ENCODE measurements at regions not wholly inside any gene's neighbourhood (a gene's known extent, or its start where the extent isn't known, plus 50 kb on each side); places are given as distances from the start of the nearest gene placed in this dataset.

GRCh38 chr3:88334187-88334868, 184.6 kb downstream of the C3orf38 start:
- no peaks in the 10 kb centered on the region for H3K9me2 ChIP-seq
- H3K4me3 ChIP-seq (ENCODE audit: low read depth in 2 of 2, low read length in 1 of 2) = no peak overlapping the region
- no peaks in the 10 kb centered on the region for H3F3A ChIP-seq (replicated peaks; ENCODE audit: insufficient read depth)
- no peak for DNase-seq
- H3K27me3 ChIP-seq (ENCODE audit: insufficient read depth) = no peaks in the 10 kb centered on the region
- ChIA-PET POLR2A (no interaction called here), CTCF (no interaction called here)
- TF ChIP-seq GABPA (IDR thresholded peaks at IDR 0.05; ENCODE audit: low read depth) (no peak), RXRA (IDR thresholded peaks at IDR 0.05; ENCODE audit: borderline replicate concordance, low read depth) (no peak), PBX3 (IDR thresholded peaks at IDR 0.05) (no peak), JUND (IDR thresholded peaks at IDR 0.05) (no peak), GATA2 (CRISPR knock-in tag; IDR thresholded peaks at IDR 0.05) (no peak), MEF2A (IDR thresholded peaks at IDR 0.05; ENCODE audit: borderline replicate concordance, low read depth) (no peak)
- 3% methylated on average over 7 of the region's 7 CpGs for WGBS (ENCODE audit: low lambda C conversion rate)
- no peak overlapping the region for H2AFZ ChIP-seq (ENCODE audit: low read depth)
- no peak overlapping the region for H3K9ac ChIP-seq
- no peaks in the 10 kb centered on the region for H3K9me3 ChIP-seq
- H3K27ac ChIP-seq (ENCODE audit: low read depth in 2 of 2, low read length in 1 of 2) = no peak overlapping the region
- no peaks in the 10 kb centered on the region for H3K4me1 ChIP-seq (ENCODE audit: control insufficient read depth in 1 of 2, insufficient read depth in 2 of 2, low read depth in 1 of 2, low read length in 1 of 2)
- no peaks in the 10 kb centered on the region for H3K79me2 ChIP-seq (ENCODE audit: insufficient read depth)
- no peak overlapping the region for H3K4me2 ChIP-seq
- H4K20me1 ChIP-seq (ENCODE audit: insufficient read depth) = no peaks in the 10 kb centered on the region
- H3K36me3 ChIP-seq (replicated peaks in 1 of 2; ENCODE audit: control insufficient read depth in 1 of 2, insufficient read depth in 2 of 2, low read length in 1 of 2) = no peaks in the 10 kb centered on the region

GRCh38 chr3:88336894-88337293, 187.1 kb downstream of the C3orf38 start:
- Histone ChIP-seq H3K36me3 (replicated peaks in 1 of 2; ENCODE audit: control insufficient read depth in 1 of 2, insufficient read depth in 2 of 2, low read length in 1 of 2) (no peaks in the 10 kb centered on the region), H2AFZ (ENCODE audit: low read depth) (no peak overlapping the region), H3K4me2 (no peak overlapping the region), H4K20me1 (ENCODE audit: insufficient read depth) (no peaks in the 10 kb centered on the region), H3F3A (replicated peaks; ENCODE audit: insufficient read depth) (no peaks in the 10 kb centered on the region), H3K4me1 (ENCODE audit: control insufficient read depth in 1 of 2, insufficient read depth in 2 of 2, low read depth in 1 of 2, low read length in 1 of 2) (no peaks in the 10 kb centered on the region), H3K79me2 (ENCODE audit: insufficient read depth) (no peaks in the 10 kb centered on the region), H3K9ac (no peak overlapping the region), H3K4me3 (ENCODE audit: low read depth in 2 of 2, low read length in 1 of 2) (no peak overlapping the region), H3K9me3 (no peaks in the 10 kb centered on the region), H3K27ac (ENCODE audit: low read depth in 2 of 2, low read length in 1 of 2) (no peak overlapping the region), H3K27me3 (ENCODE audit: insufficient read depth) (no peaks in the 10 kb centered on the region), H3K9me2 (no peaks in the 10 kb centered on the region)
- ChIA-PET CTCF (no interaction called here), POLR2A (no interaction called here)
- no peak for TF ChIP-seq FOXJ3 (CRISPR knock-in tag; IDR thresholded peaks at IDR 0.05)
- TF ChIP-seq PBX3 (IDR thresholded peaks at IDR 0.05) = no peak
- no peak for TF ChIP-seq TCF12 (IDR thresholded peaks at IDR 0.05)
- no peak for TF ChIP-seq YY1 (IDR thresholded peaks at IDR 0.05; ENCODE audit: low read depth)
- TF ChIP-seq RAD21 (IDR thresholded peaks at IDR 0.05; ENCODE audit: low read length) = no peak
- DNase-seq = no peak
- 3% methylated on average over 1 of the region's 1 CpG for WGBS (ENCODE audit: low lambda C conversion rate)

GRCh38 chr3:88343264-88343663, 193.5 kb downstream of the C3orf38 start:
- H3K9ac ChIP-seq = no peak overlapping the region
- no peaks in the 10 kb centered on the region for H3K4me1 ChIP-seq (ENCODE audit: control insufficient read depth in 1 of 2, insufficient read depth in 2 of 2, low read depth in 1 of 2, low read length in 1 of 2)
- H2AFZ ChIP-seq (ENCODE audit: low read depth) = no peak overlapping the region
- CTCF ChIA-PET = no interaction called here
- H3K9me2 ChIP-seq = no peaks in the 10 kb centered on the region
- 8% methylated on average over 2 of the region's 2 CpGs for WGBS (ENCODE audit: low lambda C conversion rate)
- no peak overlapping the region for H3K4me2 ChIP-seq
- no peaks in the 10 kb centered on the region for H4K20me1 ChIP-seq (ENCODE audit: insufficient read depth)
- H3K79me2 ChIP-seq (ENCODE audit: insufficient read depth) = no peaks in the 10 kb centered on the region
- POLR2A ChIA-PET = no interaction called here
- no peaks in the 10 kb centered on the region for H3F3A ChIP-seq (replicated peaks; ENCODE audit: insufficient read depth)
- no peak for DNase-seq
- no peaks in the 10 kb centered on the region for H3K27me3 ChIP-seq (ENCODE audit: insufficient read depth)
- H3K4me3 ChIP-seq (ENCODE audit: low read depth in 2 of 2, low read length in 1 of 2) = no peak overlapping the region
- H3K9me3 ChIP-seq = no peaks in the 10 kb centered on the region
- no peaks in the 10 kb centered on the region for H3K36me3 ChIP-seq (replicated peaks in 1 of 2; ENCODE audit: control insufficient read depth in 1 of 2, insufficient read depth in 2 of 2, low read length in 1 of 2)
- H3K27ac ChIP-seq (ENCODE audit: low read depth in 2 of 2, low read length in 1 of 2) = no peak overlapping the region
- TF ChIP-seq FOXJ3 (CRISPR knock-in tag; IDR thresholded peaks at IDR 0.05) = no peak
- TF ChIP-seq TCF12 (IDR thresholded peaks at IDR 0.05) = no peak
- no peak for TF ChIP-seq MXI1 (IDR thresholded peaks at IDR 0.05; ENCODE audit: low read depth, low read length)
- no peak for TF ChIP-seq POLR2AphosphoS5 (IDR thresholded peaks at IDR 0.05; ENCODE audit: low read depth, low read length)
- no peak for TF ChIP-seq GATA2 (CRISPR knock-in tag; IDR thresholded peaks at IDR 0.05)
- TF ChIP-seq ELF1 (IDR thresholded peaks at IDR 0.05) = no peak
- TF ChIP-seq ZBTB33 (IDR thresholded peaks at IDR 0.05; ENCODE audit: borderline replicate concordance, low read depth) = no peak
- TF ChIP-seq EP300 (IDR thresholded peaks at IDR 0.05; ENCODE audit: borderline replicate concordance in 1 of 2, low read depth in 1 of 2, low read length in 1 of 2) = no peak
- no peak for TF ChIP-seq RFX5 (IDR thresholded peaks at IDR 0.05; ENCODE audit: low read length)
- TF ChIP-seq SIN3A (IDR thresholded peaks at IDR 0.05; ENCODE audit: borderline replicate concordance, low read depth, low read length) = no peak
- TF ChIP-seq GABPA (IDR thresholded peaks at IDR 0.05; ENCODE audit: low read depth) = no peak
- TF ChIP-seq SMC3 (IDR thresholded peaks at IDR 0.05; ENCODE audit: low read depth, low read length) = no peak
- no peak for TF ChIP-seq NFIC (IDR thresholded peaks at IDR 0.05; ENCODE audit: borderline replicate concordance)
- TF ChIP-seq RCOR1 (IDR thresholded peaks at IDR 0.05; ENCODE audit: low read length) = no peak
